ENCODE measurements at regions not wholly inside any gene's neighbourhood (a gene's known extent, or its start where the extent isn't known, plus 50 kb on each side); places are given as distances from the start of the nearest gene placed in this dataset.

DNA sequence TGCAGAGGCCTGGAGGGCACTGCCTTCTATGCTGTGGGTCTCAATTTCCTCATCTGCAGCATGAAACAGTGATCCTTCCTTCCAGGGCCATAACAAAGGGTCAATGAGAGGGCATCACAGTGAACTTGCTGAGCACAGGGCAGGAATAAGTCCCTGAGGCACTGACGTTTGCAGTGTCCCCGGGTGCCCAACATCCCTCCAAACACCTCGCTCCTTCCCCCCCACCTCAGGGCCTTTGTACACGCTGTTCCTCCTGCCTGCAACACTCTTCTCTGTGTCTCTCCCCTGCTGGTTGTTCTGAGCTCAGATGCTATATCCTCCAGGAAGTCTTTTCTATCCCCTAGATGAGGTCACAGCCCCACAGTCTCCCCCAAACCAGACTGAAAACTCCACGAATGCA lies 59.7 kb upstream of the TCF20 start:
- DNase-seq (ENCODE audit: low read depth, low spot score), result no peak

DNA sequence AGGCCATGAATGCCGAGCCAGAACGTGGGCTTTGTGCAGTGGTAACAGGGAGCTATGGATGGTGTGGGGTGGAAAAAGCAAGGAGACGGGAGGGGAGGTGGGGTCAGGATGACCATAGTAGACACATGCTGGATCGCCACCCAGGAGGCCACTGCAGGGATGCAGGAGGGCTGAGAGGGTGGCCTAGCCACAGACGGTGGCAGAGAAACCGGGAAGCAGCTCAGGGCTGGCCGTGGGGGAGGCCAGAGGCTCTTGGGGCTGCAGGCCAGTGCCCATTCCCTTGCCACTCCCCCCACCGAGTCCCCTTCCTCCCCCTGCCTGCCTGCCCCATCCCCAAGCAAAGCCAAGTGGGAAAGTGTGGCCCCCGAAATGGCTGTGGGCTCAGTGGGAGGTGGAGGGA lies 59.1 kb upstream of the TCF20 start:
- DNase-seq (ENCODE audit: low read depth, low spot score), result no peak

DNA sequence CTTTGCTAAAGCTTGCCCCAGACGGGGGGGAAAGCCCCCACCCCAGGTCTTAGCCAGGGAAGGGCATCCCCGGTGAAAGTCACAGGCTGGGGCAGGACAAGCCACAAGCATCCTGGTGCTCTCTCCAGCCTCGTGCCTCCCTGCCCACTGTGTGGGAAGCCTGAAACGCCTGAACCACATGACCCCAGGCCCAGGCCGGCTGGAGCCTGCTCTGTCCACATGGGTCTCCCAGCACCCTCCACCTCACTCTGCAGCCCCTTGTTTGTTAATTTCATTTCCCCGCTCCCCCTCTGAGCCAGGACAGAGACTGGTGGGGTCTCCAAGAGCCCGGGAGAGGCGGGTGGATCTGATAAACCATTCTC lies 58.3 kb upstream of the TCF20 start:
- DNase-seq (ENCODE audit: low read depth, low spot score), result no peak

DNA sequence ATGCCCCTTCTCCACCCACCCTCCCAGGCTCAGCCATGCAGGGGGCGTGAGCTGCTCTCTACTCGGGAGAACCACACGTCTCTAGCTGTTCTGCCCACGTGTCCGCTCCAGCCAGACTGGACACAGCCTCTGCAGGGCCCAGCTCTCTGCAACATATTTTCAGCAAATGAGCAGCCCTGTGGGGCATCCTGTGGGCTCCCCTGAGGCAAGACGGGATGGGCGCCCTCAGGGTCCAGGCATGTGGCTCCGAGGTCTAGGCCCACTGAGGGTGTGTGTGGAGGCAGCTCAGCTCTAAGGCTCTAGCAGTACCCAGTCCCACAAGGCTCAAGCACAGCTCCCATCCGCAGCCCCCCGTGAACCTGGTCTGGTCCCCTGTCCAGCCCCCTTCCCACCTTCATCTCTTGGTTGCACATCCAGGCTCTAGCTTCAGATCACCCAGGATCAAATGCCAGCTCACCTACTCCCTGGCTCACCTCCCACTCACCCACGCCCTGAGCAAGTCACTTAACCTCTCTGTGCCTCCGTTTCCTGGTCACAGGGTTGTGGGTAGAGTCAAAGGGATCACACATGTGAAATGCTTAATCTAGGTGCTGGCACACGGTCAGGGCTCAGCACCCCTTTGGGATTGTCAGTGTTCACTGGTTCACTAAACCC lies 57.8 kb upstream of the TCF20 start:
- no peak for DNase-seq (ENCODE audit: low read depth, low spot score)

DNA sequence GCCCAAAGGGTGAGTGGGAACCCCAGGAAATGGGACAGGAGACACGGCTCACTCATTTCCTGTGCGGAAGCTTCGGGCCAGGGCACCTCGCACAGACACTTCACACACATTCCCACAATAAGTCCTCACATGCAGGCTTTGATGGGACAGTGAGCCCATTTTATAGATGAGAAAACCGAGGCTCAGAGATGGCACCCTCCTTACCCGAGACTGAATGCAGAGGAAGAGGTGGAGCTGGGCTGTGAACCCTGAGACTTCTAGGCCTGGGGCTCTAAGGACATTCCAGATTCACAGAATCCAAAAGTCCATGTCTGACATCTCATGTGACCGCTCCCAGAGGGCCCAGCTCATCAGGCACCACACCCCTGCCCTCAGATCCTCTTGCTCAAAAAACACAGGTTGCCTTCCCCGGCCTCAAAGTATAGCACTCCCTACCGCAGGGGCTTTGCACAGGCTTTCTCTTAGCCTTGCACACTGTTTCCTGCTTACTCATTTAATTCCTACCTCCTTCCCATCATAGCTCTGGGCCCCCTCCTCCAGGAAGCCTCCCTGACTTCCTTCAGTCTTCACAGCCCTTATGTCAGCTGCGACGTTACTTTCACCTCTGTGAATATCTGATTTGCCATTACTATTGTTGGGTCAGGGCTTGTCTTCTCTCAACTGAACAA lies 57.1 kb upstream of the TCF20 start:
- no peak for DNase-seq (ENCODE audit: low read depth, low spot score)

DNA sequence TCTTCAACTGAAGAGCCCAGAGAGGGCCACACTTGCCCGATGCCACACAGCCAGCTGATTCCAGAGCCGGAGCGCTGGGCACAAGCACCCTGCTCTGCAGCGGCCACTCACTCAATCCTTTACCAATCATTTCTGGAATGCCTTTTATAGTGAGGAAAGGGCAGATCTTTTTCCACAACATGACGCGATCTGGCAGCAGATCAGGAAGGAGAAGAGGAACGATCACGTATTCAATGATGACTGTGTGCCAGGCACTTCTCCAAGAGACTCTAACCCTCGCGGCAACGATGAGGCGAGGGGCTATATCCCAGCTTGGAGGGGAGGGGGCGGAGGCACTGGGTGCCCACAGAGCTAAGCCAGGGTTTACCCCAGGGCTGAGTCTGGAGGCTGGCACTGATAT lies 56.3 kb upstream of the TCF20 start:
- DNase-seq (ENCODE audit: low read depth, low spot score), result peak; percentile 75

DNA sequence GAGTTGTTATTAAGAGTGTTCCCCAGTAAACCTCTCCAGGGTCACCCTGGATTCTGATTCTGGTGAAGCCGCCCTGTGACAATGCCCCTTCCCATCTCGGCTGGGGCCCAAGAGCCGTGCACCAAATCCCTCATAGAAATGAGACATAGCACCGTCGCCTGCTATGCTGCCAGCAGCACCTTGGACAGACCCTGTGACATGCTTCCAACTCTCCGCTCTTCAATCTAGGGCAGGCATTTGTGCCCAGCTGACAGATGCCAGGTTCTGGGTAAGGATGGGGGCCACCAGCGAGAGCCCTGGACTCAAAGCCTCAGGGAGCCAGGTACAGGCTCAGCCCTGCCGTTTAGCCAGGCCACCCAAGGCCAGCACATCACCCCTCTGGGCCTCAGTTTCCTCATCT lies 55.8 kb upstream of the TCF20 start:
- no peak for DNase-seq (ENCODE audit: low read depth, low spot score)

DNA sequence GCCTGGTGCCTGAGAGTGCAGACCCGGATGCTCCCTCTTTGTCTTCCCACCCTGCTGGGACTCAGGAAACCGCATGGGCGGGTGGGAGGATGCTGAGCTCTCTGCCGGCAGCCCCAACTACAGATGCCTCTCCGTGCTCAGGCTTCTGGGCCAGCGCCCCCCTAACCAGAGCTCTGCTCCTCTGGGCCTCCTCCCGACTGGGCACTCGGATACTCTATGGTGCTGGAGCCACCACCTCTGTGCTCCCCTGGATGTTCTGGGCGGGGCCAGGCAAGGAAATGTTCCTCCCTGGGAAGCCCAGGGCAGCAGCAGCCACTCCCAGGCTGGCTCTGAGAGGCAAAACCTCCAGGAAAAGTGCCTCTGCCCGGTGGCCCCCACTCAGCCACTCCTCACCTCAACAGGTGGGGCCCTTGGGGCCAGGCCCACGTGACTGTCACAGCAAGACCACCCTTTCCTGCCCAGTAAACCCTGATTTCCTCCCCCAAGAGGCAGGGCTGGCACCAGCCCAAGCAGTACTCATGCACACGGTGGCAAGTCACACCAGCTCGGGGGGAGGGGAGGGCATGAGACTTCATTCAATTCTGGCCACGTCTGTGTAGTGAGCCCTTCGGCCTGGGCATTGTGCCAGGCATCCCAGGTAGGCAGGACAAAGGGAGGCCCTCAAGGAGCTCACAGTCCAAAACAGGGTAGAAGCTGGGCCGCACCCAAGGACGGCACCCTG lies 54.7 kb upstream of the TCF20 start:
- no peak for DNase-seq (ENCODE audit: low read depth, low spot score)

DNA sequence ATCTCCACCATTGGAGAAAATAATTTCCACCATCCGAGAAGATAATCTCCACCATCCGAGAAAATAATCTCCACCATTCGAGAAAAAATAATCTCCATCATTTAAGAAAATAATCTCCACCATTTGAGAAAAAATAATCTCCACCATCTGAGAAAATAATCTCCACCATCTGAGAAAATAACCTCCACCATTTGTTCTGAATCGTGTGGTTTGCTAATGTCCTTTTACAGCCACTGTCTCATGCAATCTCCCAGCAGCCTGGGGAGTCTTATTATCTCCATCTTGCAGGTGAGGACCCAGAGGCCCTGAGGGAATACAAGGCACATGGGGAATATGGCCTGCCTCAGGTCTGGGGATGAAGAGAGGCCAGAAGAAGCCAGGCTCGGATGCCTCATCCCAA lies 54.1 kb upstream of the TCF20 start:
- DNase-seq (ENCODE audit: low read depth, low spot score), result no peak

DNA sequence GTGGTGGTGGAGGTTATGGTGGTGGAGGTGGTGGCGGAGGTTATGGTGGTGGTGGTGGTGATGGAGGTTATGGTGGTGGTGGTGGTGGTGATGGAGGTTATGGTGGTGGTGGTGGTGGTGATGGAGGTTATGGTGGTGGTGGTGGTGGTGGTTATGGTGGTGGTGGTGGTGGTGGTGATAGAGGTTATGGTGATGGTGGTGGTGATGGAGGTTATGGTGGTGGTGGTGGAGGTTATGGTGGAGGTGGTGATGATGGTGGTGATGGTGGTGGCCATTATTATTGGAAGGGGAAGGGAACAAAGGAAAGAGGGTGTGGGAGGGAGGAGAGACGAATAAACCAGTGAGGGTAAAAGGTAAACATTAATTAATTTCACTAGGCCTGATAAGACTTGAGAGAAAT lies 53.5 kb upstream of the TCF20 start:
- no peak for DNase-seq (ENCODE audit: low read depth, low spot score)

DNA sequence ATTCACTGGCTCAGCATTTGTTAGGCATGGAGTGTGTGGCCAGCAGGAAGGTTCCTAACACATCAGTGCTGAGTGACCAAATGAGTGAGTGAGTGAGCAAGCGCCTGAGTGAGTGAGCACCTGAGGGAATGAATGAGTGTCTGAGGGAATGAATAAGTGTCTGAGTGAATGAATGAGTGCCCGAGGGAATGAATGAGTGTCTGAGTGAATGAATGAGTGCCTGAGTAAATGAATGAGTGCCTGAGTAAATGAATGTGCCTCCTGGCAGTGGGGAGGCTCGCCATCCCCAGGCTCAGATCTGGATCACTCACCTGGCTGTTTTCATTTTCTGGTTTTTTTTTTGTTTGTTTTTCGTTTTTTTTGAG lies 52.1 kb upstream of the TCF20 start:
- no peak for DNase-seq (ENCODE audit: low read depth, low spot score)

DNA sequence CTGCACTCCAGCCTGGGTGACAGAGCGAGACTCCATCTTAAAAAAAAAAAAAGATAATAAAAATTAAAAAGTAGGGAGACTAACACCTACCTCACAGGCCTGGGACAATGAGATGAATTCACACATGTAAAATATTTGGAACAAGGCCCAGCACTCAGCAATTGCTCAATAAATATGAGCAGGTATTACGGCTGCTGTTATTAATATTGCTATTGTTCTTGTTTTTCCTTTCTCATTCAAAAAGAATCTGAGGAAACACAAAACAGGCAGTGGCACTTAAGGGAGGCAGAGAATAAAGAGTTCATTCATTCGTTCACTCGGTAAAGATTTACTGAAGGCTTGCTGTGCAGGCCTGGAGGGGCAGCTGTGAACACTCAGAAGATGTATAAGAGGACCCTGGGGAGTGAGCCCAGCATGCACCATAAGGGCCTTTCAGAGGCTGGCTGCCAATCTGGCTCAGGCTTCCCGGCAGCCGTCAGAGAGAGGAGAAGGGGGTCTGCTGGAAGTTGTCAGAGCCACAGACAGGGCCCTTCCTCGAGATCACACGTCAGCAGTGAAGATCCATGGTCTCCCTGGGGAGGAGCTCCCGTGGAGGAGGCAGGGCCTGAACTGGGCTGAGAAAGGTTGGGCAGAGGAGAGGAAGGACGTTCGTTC lies 51.6 kb upstream of the TCF20 start:
- no peak for DNase-seq (ENCODE audit: low read depth, low spot score)

DNA sequence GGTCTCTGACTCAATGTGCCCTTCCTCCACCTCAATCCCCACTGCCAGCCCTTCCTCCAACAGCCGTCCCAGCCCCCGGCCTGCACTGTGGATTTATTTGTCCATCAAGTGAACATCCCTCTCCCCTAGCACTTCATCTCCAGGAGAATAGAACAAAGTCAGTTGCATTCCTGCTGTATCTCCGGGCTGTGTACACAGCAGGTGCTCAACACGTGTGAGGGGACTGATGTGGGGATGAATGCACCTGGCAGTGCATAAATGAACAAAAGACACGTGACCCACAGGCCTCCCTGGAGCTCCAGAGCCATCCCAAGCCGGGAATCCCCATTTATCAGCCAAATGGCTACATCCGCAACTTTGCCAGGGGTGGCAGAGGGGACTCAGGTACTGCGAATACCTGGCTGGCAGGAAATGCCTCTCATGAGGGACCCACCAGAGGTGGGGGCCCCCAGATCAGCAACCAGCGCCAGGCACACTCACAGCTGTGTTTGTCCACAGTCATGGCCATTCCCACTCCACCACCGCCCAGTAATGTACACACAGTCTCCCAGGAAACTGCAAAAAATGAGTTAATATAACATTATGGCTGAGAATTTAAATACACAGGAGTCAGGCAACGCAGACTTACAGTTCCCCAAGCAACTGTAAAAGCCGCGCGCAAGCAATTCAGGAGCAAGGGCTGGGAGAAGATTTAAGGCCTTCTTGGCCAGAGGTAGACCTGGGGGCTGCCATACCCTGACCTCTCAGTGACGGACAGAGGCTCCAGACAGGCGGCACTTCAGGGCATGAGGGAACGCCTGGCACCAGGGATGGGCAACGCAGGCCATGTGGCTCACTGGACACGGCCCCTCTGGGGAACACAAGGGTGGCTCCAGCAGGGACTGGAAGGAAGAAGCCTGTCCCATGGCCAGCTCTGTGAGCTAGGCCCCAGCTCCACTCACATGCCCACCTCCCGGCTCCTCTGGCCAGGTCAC lies 50.3 kb upstream of the TCF20 start:
- no peak for DNase-seq (ENCODE audit: low read depth, low spot score)

Data from astrocyte of the hippocampus (primary cell).